ENCODE measurements at regions not wholly inside any gene's neighbourhood (a gene's known extent, or its start where the extent isn't known, plus 50 kb on each side); places are given as distances from the start of the nearest gene placed in this dataset.

GRCh38 chr5:173789031-173789920, 98.9 kb upstream of the CPEB4 start:
- no peak for TF ChIP-seq POLR2AphosphoS5 (IDR thresholded peaks at IDR 0.05)
- no peak for TF ChIP-seq CTCF (IDR thresholded peaks at IDR 0.05)
